GM21529 (cell line): ENCODE measurements at regions not wholly inside any gene's neighbourhood (a gene's known extent, or its start where the extent isn't known, plus 50 kb on each side); places are given as distances from the start of the nearest gene placed in this dataset.
A peak's percentile ranks its signal among the peaks of the same experiment; 100 is the strongest.

ENCODE experiments used
- ATAC-seq: cut with Tn5 transposase; IDR thresholded peaks from one replicate; pipeline ENCODE4 v1.9.1; 2021; ENCODE audit not compliant: unreplicated experiment

DNA sequence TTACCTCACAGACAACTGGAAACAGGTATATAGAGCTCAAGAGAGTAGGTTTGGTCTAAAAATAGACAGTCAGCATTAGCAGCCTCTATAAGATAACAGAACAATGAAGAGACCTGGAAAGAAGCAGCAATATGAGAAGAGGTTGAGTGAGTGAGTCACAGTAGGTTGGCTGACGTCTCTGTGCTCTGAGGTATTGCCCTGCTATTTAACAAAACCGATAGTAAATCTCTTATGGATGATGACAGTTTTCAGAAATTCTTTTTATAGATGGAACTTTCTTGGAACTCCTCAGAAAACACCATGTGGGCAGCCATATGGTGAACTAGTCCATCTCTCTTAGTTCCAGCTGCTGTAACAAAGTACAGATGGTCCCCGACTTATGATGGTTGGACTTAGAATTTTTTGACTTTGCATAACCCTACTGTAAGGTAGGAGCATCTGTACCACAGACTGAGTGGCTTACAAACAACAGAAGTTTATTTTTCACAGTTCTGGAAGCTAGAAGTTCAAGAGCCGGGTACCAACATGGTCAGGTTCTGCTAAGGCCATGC lies 123.5 kb downstream of the MBD2 start:
- ATAC-seq = no peak

DNA sequence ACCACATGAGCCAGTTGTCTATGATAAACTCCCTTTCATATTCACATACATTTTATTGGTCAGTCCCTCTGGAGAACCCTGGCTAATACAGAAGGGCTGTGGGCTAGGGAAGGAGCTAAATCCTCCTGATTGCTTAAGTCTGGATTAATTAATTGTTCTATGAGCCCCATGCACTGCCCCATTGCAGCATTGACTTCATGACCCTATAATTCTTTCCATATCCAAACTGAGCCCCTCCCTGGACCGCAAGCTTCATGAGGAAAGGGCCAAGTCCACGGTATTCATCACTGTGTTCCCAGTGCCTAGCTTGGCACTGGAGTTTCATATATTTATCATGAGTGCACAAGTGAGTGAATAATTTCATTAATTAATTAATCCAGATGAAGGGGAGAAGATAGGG lies 124.0 kb downstream of the MBD2 start:
- ATAC-seq = no peak

DNA sequence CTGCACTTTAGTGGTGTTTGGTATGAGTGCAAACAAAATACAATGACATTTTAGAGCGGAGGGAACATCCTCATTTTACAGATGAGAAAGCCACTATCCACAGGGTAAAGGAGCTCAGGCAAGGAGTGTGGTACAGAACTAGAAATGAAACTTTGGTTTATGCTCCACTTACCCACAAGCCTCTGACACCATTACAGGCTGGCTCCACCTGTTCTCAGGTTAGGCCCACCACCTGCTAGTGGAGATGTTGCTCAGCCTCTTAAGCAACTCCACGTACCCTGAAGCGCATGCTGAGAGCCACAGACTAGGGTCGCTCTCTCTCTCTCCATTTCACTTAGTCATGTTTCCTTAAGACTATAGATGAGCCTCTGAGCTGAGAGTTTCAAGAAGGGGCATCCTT lies 130.0 kb downstream of the MBD2 start:
- ATAC-seq = no peak

DNA sequence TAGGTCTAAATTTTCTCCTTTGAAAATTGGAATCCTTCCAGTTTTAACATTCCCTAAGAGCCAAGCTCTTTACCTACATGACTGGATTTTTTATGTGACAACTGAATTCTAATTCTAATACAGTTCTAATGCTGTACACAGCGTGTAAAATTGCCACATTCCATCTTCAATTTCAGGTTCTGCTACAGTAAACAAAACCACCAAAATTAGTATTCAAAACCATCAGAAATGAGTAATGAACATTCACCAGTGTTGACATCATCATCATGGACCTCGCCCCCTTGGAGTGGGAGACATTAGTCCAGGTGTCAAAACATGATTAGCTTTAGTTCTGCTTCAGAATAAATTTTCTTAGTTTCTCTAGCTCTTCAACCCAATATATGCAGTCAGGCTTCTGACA lies 133.6 kb downstream of the MBD2 start:
- no peak for ATAC-seq

DNA sequence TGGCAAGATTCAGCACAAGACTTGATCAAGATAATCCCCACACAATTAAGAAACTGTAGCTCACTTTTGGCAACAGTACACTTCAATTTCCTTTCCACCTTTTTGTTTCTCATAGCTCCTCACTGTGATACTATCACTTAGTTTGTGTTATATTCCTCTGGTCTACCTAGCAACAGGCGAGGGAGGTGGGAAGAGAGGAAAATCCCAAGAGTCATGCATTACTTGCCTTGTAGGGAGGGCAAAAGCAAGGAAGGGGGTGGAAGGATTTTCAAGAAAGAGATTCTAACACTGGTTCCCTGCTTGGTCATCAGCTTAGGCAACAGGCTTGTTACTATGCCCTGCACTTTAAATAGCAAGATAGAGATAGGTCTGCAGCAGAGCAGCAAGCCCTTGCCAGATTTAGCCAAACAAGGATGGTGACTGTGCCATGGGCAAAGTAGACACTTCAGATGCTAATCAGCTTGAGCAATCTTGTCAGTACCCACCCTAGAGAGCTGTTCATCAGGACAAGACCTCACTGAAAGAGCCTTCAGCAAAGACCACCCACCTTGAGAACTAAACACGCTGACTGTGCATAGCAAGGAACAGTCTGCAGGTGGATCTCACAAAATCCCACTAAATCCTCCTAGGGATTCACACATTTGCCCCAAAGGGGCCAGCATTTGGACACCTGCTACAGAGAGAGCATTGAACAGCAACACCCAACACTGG lies 134.6 kb downstream of the MBD2 start:
- ATAC-seq = no peak

DNA sequence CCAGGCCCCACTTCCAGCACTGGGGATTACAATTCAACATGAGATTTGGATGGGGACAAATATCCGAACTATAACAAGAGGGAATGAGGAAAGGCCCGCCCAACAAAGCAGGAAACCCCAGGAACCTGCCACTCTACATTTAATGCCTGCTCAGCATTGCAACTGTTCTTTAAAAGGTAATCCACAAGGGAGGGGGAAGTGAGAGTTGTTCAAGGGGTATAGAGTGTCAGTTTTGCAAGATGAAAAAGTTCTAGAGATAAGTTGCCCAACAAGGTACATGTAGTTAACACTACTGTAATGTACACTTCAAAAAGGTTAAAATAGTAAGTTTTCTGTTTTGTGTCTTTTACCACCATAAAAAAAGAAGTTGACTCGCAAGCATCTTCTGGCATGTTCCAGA lies 137.6 kb downstream of the MBD2 start:
- no peak for ATAC-seq

DNA sequence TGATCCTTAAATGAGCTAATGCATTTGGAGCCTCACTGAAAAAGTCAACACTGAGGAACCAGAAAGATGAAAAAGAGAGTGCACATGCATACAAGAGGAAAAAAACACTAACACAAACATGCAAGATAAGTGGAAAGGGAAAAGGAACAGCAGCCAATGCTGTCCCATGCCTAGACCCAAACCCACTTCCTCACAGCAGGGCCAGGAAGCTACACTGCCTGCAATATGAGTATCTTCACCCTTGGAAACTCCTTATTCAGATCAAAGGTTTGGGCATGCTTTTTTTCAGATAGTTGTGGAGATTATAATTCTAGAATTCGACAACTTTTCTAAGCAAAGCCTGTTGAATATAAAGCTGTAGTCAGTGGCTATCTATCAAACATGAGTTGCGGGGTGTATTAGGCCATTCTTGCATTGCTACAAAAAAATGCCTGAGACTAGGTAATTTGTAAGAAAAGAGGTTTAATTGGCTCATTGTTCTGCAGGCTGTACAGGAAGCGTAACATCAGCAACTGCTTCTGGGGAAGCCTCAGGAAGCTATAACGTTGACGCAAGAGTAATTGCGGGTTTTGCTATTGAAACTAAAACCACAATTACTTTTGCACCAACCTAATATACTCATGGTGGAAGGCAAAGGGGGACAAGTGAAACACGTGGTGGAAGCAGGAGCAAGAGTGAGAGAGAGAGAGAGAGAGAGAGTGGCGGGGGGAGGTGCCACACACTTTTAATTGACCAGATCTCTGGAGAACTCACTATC lies 138.2 kb downstream of the MBD2 start:
- peak; percentile 82 for ATAC-seq

DNA sequence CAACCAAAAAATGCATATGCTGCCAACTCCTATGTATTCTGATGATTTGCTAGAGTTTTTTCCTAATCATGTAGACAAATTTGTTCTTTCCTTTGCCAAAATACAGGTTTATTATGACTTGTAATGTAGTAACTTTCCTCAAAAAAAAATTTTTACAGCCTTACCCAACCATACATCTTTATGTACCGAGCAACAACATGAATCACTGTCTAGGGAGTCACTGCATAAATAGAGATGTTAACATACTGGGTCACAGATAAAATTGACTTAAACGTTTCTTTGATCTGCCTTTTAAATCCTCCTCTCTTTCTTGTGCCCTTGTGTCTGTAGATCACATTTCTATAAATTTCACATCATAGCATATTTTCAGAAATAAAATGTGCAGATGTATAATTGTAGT lies 143.6 kb downstream of the MBD2 start:
- ATAC-seq = no peak

DNA sequence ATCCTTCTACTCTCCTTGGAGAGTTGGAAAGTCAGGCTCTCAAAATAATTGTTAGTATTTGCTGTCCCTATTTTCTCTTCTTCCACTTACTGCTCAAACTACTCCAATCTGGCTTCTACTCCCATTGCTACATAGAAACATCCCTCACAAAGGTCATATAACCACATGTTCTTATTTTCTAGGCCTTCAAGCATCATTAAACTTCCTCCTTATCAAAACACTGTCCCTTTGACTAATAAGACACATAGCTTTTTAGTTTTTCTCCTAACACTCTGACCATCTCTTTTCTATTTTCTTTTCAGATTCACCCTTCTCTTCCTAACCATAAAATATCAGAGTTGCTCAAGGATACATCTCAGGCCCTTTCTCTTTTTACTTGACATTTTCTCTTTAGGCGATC lies 148.3 kb downstream of the MBD2 start:
- no peak for ATAC-seq

DNA sequence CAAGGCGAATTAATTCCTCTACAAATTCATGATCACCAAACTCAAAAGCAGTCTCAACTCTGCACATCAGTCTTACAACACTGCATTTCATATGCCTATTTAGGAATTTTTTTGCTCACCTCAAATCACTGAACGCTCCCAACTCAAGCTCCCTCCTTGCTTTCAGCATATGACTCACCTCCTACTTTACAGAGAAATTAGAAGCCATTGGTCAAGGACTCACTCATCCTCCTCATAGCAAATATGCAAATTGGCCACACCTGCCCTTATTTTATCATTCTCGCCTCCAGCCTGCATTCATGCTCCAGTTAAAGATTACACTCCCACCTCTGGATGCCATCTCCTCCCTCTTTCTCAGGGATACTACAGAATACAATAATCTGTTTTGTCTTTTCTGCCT lies 148.8 kb downstream of the MBD2 start:
- no peak for ATAC-seq

DNA sequence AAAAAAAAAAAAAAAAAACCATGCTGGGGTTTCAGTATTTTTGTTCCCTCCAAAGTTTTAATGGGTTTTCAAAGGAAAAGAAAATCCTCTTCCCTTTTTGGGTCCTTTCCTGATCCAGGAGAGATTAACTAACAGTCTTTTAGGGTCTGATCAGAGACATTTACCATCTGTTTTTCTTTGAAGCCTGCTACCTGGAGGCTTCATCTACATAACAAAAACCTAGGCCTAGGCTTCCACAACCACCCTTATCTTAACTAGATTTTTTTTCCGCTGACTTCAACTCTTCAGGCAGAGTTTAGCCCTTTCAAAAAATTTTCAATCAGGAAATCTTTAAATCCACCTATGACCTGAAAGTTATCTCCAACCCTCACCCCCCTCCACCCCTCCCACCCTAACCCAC lies 154.7 kb downstream of the MBD2 start:
- no peak for ATAC-seq

DNA sequence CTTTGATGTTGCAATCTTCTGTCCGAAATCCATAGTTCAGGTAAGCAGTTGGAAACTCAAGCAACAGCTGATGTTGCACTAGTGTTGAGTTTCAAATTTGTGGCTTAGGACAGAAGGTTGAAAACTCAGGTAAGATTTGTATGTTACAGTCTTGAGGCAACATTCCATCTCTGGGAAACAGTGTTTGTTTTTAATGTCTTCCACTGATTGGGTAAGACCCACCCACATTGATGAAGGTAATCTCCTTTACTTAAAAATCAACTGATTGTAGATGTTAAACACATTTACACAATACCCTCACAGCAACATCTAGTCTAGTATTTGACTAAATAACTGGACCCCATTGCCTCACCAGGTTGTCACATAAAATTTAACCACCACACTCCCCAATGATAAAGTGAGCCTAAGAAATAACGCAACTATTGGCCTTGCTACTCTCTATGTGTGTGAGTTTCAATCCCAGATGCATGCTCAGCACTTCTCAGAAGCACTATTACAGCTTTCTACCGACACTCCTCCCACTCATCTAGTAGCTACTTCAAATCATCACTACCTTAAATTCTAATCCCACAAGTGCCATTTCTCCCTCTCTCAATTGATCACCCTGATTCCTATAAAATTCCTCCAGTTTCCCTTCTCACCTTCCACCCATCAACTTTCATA lies 164.0 kb downstream of the MBD2 start:
- ATAC-seq = no peak

DNA sequence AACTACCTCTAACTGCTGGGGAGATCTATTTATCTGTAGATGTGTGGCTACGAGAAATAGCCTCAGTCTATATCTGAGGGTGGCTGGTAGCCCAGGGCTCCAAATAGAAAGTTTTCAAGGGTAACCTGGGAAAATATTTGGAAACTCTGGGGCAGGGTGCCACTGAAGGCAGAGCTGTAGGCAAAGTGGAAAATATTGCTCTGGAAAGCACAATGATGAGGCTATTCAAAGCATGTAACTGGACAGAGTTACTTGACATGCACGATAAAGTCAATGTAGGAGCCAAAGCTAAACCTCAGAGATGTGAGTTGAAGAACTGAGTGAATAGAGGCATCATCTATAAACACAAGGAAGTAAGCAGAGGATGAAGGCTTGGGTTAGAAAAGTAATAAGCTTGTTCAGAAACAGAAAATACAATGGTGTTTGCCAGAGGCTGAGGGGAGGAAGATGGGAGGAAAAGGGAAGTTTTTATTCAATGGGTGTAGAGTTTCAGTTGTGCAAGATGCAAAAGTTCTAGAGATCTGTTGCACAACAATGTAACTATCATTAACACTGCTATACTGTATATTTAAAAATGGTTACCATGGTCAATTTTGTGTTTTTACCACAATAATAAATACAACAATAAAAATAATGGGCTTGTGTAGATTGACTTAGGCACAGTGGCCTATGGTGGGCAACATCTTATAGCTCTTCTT lies 171.6 kb downstream of the MBD2 start:
- no peak for ATAC-seq

DNA sequence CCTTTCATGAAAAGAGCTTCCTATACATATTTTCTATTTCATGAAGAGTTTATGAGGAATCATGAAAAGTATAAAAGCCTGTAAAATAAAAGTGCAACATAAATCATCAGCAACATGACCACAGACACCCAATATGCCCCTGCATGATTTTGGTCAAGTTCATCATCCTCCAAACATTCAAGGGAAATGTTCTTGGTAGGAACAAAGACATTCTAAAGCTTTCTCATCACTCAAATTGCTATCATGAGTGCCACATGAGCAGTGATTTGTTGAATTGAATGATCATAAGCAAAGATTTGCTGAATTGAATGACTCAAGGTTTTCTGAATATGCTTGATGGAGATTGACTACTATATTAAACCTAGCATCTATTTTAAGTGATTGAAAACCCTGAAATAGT lies 172.2 kb downstream of the MBD2 start:
- no peak for ATAC-seq

DNA sequence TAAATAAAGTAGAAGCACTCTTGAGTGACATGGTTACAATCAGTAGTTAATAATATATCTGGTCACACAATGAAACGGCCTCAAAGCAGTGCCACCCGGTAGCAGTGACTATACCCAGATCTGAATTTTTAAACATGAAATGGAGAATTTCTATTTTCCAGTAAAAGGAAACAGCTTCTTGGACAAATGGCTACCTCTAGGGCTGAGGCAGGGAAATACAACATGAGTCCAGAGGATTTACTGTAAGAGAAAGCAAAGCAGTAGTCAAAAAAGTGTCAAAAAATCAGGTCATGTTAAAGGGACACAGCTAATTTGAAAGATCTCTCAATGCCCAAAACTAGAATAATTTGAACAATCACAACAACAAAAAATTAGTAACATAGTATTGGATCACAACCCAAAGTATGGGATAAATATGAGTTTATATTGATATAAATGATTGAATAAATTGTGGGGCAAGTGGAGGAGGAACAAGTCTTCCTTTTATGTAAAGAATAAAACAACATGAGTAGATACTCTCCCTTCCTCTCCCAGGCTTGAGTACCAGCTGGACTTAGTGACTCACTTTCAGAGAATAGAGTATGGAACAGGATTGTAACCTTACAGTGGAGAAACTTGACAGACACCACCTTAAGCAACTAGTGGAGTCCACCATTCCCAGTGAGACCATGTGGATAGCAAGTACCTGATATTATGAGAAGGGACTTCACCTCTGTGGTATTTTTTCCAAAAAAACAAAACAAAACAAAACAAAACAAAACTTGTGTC lies 180.8 kb downstream of the MBD2 start:
- no peak for ATAC-seq

DNA sequence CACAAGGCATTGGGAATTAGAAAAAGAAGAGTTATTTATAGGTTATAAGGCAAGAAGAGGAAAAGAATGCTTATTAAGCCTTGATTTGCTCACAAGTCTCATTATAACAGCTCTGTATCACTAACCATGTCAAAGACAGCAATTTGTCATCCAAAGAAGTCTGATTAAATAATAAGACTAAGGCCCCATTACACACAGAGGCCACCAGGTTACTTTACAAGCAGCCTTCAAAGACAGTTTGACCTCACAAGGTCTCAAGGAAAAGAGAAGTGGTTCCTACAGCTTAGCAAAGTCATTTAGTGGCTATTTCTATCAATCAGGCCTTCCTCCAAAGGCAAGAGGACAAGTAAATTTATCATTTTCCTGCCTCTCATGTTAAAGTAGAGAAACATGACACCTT lies 188.5 kb downstream of the MBD2 start:
- ATAC-seq = no peak

DNA sequence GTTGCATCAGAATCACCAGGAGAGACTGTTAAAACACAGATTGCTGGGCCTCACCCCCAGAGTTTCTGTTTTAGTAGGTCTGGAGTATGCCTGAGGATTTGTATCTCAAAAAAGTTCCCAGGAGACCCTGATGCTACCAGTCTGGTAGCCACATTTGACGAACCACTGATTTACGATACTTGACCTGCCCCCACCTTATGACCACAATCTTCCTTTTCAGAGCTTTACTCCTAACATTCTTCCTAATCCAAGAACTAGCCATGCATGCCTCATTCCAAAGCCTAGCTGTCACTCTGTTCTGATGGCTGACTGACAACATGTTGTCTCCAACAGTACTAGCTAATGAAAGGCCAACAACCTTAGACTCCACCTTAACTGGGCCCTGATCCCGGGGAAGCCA lies 191.4 kb downstream of the MBD2 start:
- ATAC-seq = no peak

DNA sequence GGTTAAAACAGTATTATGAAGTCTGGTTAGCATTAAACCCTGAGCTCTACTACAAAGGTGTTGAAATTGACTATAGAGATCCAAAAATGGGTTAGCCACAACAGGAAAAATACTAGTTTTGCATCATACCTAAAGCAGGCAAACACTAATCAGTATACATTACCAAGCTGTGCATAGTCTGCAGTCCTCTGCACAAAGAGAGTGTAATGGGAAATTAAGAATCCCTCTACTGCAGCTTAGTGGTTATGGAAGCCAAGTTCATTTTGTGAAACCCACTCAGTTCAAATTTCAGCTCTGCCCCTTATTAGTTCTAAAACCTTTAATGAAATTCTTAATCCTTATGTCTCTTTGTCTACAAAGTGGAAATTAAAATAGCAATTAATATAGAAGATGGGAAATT lies 192.1 kb downstream of the MBD2 start:
- ATAC-seq = no peak

DNA sequence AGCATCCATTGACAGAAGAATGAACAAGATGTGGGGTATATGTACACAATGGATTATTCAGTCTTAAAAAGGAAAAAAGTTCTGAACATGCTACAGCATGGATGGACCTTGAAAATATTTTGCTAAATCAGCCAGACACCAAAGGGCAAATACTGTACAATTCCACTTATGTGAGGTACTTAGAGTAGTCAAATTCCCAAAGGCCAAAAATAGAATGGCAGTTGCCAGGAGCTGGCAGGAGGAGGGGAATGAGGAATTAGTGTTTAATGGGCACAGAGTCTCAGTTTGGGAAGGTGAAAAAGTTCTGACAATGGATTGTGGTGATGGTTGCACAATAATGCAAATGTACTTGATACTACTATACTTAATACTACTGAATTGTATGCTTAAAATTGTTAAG lies 193.2 kb downstream of the MBD2 start:
- no peak for ATAC-seq

DNA sequence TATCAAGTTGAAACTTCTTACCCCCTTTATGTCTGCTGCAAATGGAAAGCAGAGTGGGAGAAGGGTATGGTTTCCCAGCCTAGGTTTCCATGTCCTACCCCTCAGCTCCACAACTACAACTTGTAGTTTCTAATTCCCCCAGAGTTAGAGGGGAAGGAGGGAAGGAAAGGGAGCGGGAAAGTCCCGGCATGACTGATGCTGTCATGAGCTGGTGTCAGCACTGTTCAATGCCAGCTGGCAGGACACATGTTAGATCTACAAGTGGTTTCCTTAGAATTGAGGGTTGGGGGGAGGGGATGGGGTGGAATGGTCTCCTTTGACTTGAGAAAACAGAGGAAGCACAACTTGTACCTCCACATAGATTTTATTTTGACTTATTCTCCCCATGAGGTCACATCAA lies 194.0 kb downstream of the MBD2 start:
- ATAC-seq = no peak

DNA sequence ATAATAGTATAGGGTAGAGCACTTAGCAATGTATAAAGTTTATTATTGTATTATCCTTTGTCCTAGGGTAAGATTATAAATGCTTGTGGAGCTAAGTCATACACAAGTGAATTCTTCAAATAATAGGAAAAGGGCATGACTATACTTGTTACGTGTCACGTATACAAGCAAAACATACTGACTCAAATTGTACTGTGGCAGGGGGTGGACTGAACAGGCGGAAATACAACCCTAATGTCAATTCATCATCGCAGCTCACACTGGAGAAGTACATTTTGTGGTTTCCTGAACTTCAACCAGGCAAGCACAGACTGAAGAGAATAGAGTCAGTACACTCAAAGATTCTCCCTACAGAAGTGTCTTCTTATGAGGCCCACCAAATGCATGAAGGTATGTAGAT lies 201.0 kb downstream of the MBD2 start:
- ATAC-seq = no peak
